ENCODE measurements at regions not wholly inside any gene's neighbourhood (a gene's known extent, or its start where the extent isn't known, plus 50 kb on each side); places are given as distances from the start of the nearest gene placed in this dataset.
"Not testable (repeated sequence)": the region's sequence is repeated elsewhere in the genome, so short reads cannot be mapped to it uniquely, and the experiment has no call there.

- Histone ChIP-seq H3K9me3 (no peaks in the 10 kb centered on the region), H3K4me1 (no peaks in the 10 kb centered on the region), H3K4me3 (no peak overlapping the region), H3K27ac (no peak overlapping the region), H3K27me3 (no peaks in the 10 kb centered on the region), H3K36me3 (no peaks in the 10 kb centered on the region)
- intact Hi-C loops (cut with DNase I), result no loop called here
- TF ChIP-seq CTCF (IDR thresholded peaks at IDR 0.05), result no peak
- no peak for DNase-seq (ENCODE audit: low spot score in 2 of 2)
Observed at GRCh38 chr18:75730249-75730648, 302.7 kb upstream of the SMIM21 start.

GRCh38 chr18:75728621-75729020 lies 301.1 kb upstream of the SMIM21 start:
- DNase-seq (ENCODE audit: low spot score in 2 of 2), result no peak
- Histone ChIP-seq H3K27me3 (no peaks in the 10 kb centered on the region), H3K36me3 (no peaks in the 10 kb centered on the region), H3K27ac (no peak overlapping the region), H3K4me3 (no peak overlapping the region), H3K9me3 (no peaks in the 10 kb centered on the region), H3K4me1 (no peaks in the 10 kb centered on the region)
- intact Hi-C loops (cut with DNase I), result no loop called here
- no peak for TF ChIP-seq CTCF (IDR thresholded peaks at IDR 0.05)

GRCh38 chr18:75727456-75727855 lies 300.0 kb upstream of the SMIM21 start:
- Histone ChIP-seq H3K36me3 (no peaks in the 10 kb centered on the region), H3K4me3 (no peak overlapping the region), H3K27ac (no peak overlapping the region), H3K9me3 (no peaks in the 10 kb centered on the region), H3K27me3 (no peaks in the 10 kb centered on the region), H3K4me1 (no peaks in the 10 kb centered on the region)
- no peak for DNase-seq (ENCODE audit: low spot score in 2 of 2)
- no peak for TF ChIP-seq CTCF (IDR thresholded peaks at IDR 0.05)
- intact Hi-C loops (cut with DNase I), result no loop called here

- H3K4me1 ChIP-seq, result no peaks in the 10 kb centered on the region
- H3K36me3 ChIP-seq, result no peaks in the 10 kb centered on the region
- H3K27ac ChIP-seq, result no peak overlapping the region
- H3K9me3 ChIP-seq, result no peaks in the 10 kb centered on the region
- intact Hi-C loops (cut with DNase I), result no loop called here
- H3K27me3 ChIP-seq, result no peaks in the 10 kb centered on the region
- H3K4me3 ChIP-seq, result no peak overlapping the region
- TF ChIP-seq CTCF (IDR thresholded peaks at IDR 0.05), result no peak
- DNase-seq (ENCODE audit: low spot score in 2 of 2), result no peak
Observed at GRCh38 chr18:75723521-75724340, 296.2 kb upstream of the SMIM21 start.

- Histone ChIP-seq H3K27me3 (no peaks in the 10 kb centered on the region), H3K27ac (no peak overlapping the region), H3K4me1 (no peaks in the 10 kb centered on the region), H3K9me3 (no peaks in the 10 kb centered on the region), H3K4me3 (no peak overlapping the region), H3K36me3 (no peaks in the 10 kb centered on the region)
- intact Hi-C loops (cut with DNase I), result no loop called here
- DNase-seq (ENCODE audit: low spot score in 2 of 2), result no peak
- no peak for TF ChIP-seq CTCF (IDR thresholded peaks at IDR 0.05)
Observed at GRCh38 chr18:75714766-75715165, 287.3 kb upstream of the SMIM21 start.

GRCh38 chr18:75712124-75712867 lies 284.8 kb upstream of the SMIM21 start:
- DNase-seq (ENCODE audit: low spot score in 2 of 2); H3K36me3 ChIP-seq; H3K9me3 ChIP-seq; H3K4me1 ChIP-seq; H3K4me3 ChIP-seq; H3K27ac ChIP-seq; intact Hi-C loops (cut with DNase I); H3K27me3 ChIP-seq: not testable (repeated sequence)

Data from ascending aorta (tissue), 2 donors.